GM11168 (cell line): ENCODE measurements at regions not wholly inside any gene's neighbourhood (a gene's known extent, or its start where the extent isn't known, plus 50 kb on each side); places are given as distances from the start of the nearest gene placed in this dataset.
"Not testable (repeated sequence)": the region's sequence is repeated elsewhere in the genome, so short reads cannot be mapped to it uniquely, and the experiment has no call there.

Experiments
- in situ Hi-C: fragments of 300-500 bp; cut with MboI; formaldehyde crosslinking; loops from one replicate; pipeline ENCODE4 v1.12.0; 2022; ENCODE audit warnings: low sequenced_read_pairs; ENCODE audit not compliant: unreplicated experiment

DNA sequence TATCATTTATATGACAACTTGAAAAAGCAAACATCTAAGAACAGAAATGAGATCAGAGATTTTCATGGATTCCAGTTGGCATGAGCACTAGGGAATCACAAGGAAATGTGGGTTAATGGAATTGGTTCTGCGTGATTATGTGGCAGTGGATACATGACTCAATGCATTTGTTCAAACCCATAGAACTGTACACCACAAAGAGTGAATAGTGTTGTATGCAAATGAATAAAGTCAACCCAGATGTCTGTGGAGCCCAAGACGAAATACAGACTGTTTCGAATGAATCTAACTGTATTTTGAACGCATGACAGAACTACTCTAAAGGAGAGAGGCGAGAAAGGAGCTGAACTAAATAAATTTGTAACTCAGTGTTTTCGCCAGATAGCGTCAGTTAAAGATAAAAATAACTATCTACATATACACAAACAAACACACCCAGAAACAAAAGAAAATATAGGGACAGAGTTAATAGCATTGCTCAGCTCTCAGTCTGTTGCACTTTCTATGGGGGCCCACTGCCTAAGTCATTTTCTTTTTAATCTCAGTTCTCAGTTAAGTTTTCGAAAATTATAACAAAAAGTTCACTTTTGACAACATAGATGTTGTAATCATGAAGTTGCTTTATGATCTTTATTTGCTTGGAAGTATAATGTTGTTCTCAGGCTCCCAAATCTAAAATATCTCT lies 636.7 kb upstream of the SEMA3D start:
- in situ Hi-C loops: no loop called here

- in situ Hi-C loops: no loop called here
Measured at GRCh38 chr7:85821926-85822325, 635.1 kb upstream of the SEMA3D start.

- in situ Hi-C loops: no loop called here
Measured at GRCh38 chr7:85820702-85821443, 634.0 kb upstream of the SEMA3D start.

- in situ Hi-C loops: no loop called here
Measured at GRCh38 chr7:85815526-85815925, 628.7 kb upstream of the SEMA3D start.

DNA sequence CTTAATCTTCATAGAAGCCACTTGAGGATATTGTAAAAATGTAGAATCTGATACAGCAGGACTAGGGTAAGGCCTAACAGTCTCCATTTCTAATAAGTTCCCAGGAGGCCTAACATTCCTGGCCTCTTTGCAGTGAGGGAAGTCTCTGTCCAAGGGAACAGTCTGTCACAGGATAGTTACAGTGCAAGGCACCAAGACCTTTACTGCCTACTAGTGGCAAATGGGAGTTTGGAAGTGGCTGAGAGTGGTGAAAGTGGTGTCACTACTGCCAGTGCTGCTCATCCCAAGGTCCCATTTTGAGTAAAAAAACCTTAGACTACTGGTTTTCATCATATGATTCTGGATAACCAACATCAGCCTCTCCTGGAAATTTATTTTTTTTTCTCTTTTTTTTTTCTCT lies 619.5 kb upstream of the SEMA3D start:
- in situ Hi-C loops: no loop called here

- in situ Hi-C loops: no loop called here
Measured at GRCh38 chr7:85805656-85806055, 618.8 kb upstream of the SEMA3D start.

DNA sequence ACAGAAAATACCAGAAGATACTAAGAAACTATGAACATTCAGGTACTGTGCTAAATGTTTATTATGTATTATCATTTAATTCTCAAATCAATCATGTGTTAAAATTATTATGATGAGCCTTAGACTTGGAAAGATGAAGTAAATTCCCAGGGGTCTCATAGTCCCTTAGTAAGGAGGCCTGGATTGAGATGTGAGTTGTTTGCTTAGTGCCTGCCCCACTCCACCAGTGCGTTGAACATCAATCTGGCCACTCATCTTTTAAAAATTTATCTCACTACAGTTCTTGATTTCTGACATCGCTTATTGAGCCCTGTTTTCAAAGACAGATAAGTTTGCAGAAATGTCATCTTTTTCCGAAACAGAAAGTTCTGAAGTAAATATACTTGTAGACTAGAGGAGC lies 618.4 kb upstream of the SEMA3D start:
- in situ Hi-C loops: no loop called here

DNA sequence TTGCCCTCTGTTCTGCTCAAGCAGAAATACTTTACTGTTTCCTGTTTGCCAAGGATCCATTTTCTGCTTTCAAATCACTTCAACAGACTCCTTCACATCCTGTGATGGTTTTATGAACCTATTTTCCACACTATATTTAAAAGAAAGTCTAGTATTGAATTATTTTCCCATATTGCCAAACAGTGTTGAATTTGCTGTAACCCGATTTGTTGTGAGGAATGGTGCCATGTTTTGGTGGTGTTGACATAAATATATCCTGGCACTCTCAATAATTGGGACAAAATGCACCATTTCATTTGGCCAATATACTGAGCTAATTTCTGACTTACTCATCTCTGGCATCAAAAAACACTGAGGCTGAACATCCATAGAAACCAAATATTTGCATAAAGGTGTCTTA lies 615.4 kb upstream of the SEMA3D start:
- in situ Hi-C loops: no loop called here

DNA sequence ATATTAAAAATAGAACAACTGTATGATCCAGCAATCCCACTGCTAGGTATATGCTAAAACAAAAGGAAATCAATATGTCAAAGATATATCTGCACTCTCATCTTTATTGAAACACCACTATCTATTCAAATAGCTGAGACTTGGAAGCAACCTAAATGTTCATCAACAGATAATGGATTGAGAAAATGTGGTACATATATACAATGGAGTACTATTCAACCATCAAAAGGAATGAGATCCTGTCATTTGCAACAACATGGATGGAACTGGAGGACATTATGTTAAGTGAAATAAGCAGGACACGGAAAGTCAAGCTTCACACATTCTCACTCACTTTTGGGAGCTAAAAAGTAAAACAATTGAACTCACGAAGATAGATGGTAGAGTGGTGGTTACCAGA lies 610.1 kb upstream of the SEMA3D start:
- in situ Hi-C loops: no loop called here

- in situ Hi-C loops: not testable (repeated sequence)
Measured at GRCh38 chr7:85791098-85791497, 604.2 kb upstream of the SEMA3D start.

GRCh38 chr7:85781606-85782005 lies 594.8 kb upstream of the SEMA3D start:
- in situ Hi-C loops: no loop called here

GRCh38 chr7:85776691-85777345 lies 590.0 kb upstream of the SEMA3D start:
- in situ Hi-C loops: no loop called here

DNA sequence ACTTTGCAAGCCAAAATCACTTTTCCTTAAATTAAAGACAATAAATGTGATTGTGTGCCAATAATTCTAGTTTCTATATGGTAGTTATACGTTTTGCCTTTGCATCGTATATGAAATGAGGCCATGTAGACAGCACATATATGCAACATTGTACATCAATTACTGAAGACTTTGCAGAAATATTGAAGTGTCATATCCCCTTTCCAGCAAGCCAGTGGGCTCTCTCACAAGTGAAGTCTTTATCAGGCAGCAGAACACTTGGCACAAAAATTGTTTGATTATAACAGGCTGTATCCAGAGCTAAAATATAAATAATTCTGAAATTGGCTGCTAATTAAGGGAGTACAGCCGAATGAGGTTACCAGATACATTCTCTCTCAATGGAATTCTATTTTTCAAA lies 588.6 kb upstream of the SEMA3D start:
- in situ Hi-C loops: no loop called here

GRCh38 chr7:85774986-85775385 lies 588.1 kb upstream of the SEMA3D start:
- in situ Hi-C loops: no loop called here

GRCh38 chr7:85773116-85773728 lies 586.4 kb upstream of the SEMA3D start:
- in situ Hi-C loops: no loop called here

DNA sequence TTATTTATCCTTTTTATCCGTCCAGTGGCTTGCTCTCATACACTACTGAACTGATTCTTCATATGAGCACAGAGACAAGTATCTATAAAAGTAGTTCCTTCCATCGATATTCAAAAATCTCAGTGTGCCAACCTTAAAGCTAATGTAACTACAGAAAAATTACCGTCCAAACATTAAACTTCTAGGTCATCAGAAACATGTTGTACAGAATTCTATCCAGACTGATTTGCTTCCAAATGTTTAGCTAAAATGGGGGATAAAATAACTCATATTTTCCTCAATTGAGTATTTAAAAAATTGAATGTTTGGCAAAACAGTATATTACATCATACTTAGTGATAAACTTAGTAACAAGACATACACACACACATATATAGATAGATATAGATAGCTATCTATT lies 584.7 kb upstream of the SEMA3D start:
- in situ Hi-C loops: no loop called here

GRCh38 chr7:85770332-85770731 lies 583.5 kb upstream of the SEMA3D start:
- in situ Hi-C loops: no loop called here

- in situ Hi-C loops: no loop called here
Measured at GRCh38 chr7:85765698-85766298, 578.9 kb upstream of the SEMA3D start.

GRCh38 chr7:85764034-85764433 lies 577.2 kb upstream of the SEMA3D start:
- in situ Hi-C loops: no loop called here

- in situ Hi-C loops: no loop called here
Measured at GRCh38 chr7:85757348-85757747, 570.5 kb upstream of the SEMA3D start.
